ENCODE measurements at regions not wholly inside any gene's neighbourhood (a gene's known extent, or its start where the extent isn't known, plus 50 kb on each side); places are given as distances from the start of the nearest gene placed in this dataset.

GRCh38 chr1:234702342-234703000 is 92.5 kb upstream of the IRF2BP2 start:
- Histone ChIP-seq H4K20me1 (ENCODE audit: insufficient read depth, low read length) (no peaks in the 10 kb centered on the region), H3K9me3 (ENCODE audit: low read length) (no peaks in the 10 kb centered on the region), H3K79me2 (ENCODE audit: insufficient read depth, low read length) (no peaks in the 10 kb centered on the region), H3K27me3 (ENCODE audit: control insufficient read depth in 1 of 2, insufficient read depth in 2 of 2, low read length in 2 of 2) (no peaks in the 10 kb centered on the region), H3K27ac (ENCODE audit: extremely low read length, insufficient read depth, low read length) (no peak overlapping the region), H3K4me1 (ENCODE audit: insufficient read depth, low read length) (peaks cover 25% of the 10 kb centered on the region), H2AFZ (ENCODE audit: low read length) (no peak overlapping the region), H3K4me3 (replicated peaks in 1 of 3; ENCODE audit: insufficient read depth in 1 of 3, low read depth in 2 of 3, low read length in 3 of 3) (no peak overlapping the region), H3K4me2 (ENCODE audit: low read depth, low read length) (no peak overlapping the region), H3K9ac (ENCODE audit: insufficient read depth, low read depth, low read length) (no peak overlapping the region), H3K36me3 (replicated peaks in 1 of 2; ENCODE audit: control insufficient read depth in 1 of 2, insufficient read depth in 2 of 2, low read length in 2 of 2) (no peaks in the 10 kb centered on the region)
- WGBS (ENCODE audit: low lambda C conversion rate) = 76% methylated on average over 5 of the region's 7 CpGs
- ATAC-seq = no peak
- ChIA-PET CTCF (ENCODE audit: low intra/inter-chr PET ratio, low total read pairs) (no interaction called here), POLR2A (interaction anchor here (1.2 to 4.7 kb wide), 3 partner anchors 11 to 17 kb away, joined by 6 to 34 read pairs (median 12); no protein-coding TSS in a partner anchor)
- DNase-seq (ENCODE audit: low spot score) = no peak
- intact Hi-C loops (cut with micrococcal nuclease; ENCODE audit: unreplicated experiment) = no loop called here
- in situ Hi-C loops (cut with HindIII; ENCODE audit: extremely low pct_ligation_motif_present, low pct_unique_long_range_greater_than_20kb) = no loop called here
- no TSS peak for BruUV-seq (replicated peaks)
- no peak for FAIRE-seq
- no peak for TF ChIP-seq BCL6 (CRISPR knock-in tag; IDR thresholded peaks at IDR 0.05)
- TF ChIP-seq, protein P1, sequence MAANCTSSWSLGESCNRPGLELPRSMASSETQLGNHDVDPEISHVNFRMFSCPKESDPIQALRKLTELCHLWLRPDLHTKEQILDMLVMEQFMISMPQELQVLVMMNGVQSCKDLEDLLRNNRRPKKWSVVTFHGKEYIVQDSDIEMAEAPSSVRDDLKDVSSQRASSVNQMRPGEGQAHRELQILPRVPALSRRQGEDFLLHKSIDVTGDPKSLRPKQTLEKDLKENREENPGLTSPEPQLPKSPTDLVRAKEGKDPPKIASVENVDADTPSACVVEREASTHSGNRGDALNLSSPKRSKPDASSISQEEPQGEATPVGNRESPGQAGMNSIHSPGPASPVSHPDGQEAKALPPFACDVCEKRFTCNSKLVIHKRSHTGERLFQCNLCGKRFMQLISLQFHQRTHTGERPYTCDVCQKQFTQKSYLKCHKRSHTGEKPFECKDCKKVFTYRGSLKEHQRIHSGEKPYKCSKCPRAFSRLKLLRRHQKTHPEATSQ (CRISPR knock-in tag; IDR thresholded peaks at IDR 0.05; ENCODE audit: borderline replicate concordance) = no peak
- TF ChIP-seq, protein P2, sequence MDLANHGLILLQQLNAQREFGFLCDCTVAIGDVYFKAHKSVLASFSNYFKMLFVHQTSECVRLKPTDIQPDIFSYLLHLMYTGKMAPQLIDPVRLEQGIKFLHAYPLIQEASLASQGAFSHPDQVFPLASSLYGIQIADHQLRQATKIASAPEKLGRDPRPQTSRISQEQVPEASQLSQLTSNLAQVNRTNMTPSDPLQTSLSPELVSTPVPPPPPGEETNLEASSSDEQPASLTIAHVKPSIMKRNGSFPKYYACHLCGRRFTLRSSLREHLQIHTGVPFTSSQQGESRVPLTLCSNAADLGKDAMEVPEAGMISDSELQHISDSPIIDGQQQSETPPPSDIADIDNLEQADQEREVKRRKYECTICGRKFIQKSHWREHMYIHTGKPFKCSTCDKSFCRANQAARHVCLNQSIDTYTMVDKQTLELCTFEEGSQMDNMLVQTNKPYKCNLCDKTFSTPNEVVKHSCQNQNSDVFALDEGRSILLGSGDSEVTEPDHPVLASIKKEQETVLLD (CRISPR knock-in tag; IDR thresholded peaks at IDR 0.05; ENCODE audit: low read depth) = no peak
- TF ChIP-seq, protein P3, sequence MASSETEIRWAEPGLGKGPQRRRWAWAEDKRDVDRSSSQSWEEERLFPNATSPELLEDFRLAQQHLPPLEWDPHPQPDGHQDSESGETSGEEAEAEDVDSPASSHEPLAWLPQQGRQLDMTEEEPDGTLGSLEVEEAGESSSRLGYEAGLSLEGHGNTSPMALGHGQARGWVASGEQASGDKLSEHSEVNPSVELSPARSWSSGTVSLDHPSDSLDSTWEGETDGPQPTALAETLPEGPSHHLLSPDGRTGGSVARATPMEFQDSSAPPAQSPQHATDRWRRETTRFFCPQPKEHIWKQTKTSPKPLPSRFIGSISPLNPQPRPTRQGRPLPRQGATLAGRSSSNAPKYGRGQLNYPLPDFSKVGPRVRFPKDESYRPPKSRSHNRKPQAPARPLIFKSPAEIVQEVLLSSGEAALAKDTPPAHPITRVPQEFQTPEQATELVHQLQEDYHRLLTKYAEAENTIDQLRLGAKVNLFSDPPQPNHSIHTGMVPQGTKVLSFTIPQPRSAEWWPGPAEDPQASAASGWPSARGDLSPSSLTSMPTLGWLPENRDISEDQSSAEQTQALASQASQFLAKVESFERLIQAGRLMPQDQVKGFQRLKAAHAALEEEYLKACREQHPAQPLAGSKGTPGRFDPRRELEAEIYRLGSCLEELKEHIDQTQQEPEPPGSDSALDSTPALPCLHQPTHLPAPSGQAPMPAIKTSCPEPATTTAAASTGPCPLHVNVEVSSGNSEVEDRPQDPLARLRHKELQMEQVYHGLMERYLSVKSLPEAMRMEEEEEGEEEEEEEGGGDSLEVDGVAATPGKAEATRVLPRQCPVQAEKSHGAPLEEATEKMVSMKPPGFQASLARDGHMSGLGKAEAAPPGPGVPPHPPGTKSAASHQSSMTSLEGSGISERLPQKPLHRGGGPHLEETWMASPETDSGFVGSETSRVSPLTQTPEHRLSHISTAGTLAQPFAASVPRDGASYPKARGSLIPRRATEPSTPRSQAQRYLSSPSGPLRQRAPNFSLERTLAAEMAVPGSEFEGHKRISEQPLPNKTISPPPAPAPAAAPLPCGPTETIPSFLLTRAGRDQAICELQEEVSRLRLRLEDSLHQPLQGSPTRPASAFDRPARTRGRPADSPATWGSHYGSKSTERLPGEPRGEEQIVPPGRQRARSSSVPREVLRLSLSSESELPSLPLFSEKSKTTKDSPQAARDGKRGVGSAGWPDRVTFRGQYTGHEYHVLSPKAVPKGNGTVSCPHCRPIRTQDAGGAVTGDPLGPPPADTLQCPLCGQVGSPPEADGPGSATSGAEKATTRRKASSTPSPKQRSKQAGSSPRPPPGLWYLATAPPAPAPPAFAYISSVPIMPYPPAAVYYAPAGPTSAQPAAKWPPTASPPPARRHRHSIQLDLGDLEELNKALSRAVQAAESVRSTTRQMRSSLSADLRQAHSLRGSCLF (CRISPR knock-in tag; IDR thresholded peaks at IDR 0.05; ENCODE audit: borderline replicate concordance) = no peak
- TF ChIP-seq GATA4 (IDR thresholded peaks at IDR 0.05; ENCODE audit: borderline replicate concordance, low read depth) = no peak
- no peak for TF ChIP-seq ZFAT (CRISPR knock-in tag; conservative IDR thresholded peaks at IDR 0.05)
- no peak for TF ChIP-seq ZSCAN21 (CRISPR knock-in tag; IDR thresholded peaks at IDR 0.05; ENCODE audit: borderline replicate concordance)
- TF ChIP-seq IKZF5 (CRISPR knock-in tag; IDR thresholded peaks at IDR 0.05) = no peak
- no peak for TF ChIP-seq POGZ (CRISPR knock-in tag; IDR thresholded peaks at IDR 0.05)
- TF ChIP-seq SALL1 (CRISPR knock-in tag; IDR thresholded peaks at IDR 0.05) = no peak
- TF ChIP-seq MIER2 (CRISPR knock-in tag; IDR thresholded peaks at IDR 0.05) = no peak
